ENCODE measurements at regions not wholly inside any gene's neighbourhood (a gene's known extent, or its start where the extent isn't known, plus 50 kb on each side); places are given as distances from the start of the nearest gene placed in this dataset.
A peak's percentile ranks its signal among the peaks of the same experiment; 100 is the strongest.
"Not testable (repeated sequence)": the region's sequence is repeated elsewhere in the genome, so short reads cannot be mapped to it uniquely, and the experiment has no call there.

- DNase-seq, result no peak
Measured at GRCh38 chr5:62190931-62191330, 115.1 kb upstream of the KIF2A start.

GRCh38 chr5:62192958-62193357 lies 113.0 kb upstream of the KIF2A start:
- DNase-seq, result no peak

GRCh38 chr5:62196532-62196931 lies 109.5 kb upstream of the KIF2A start:
- not testable (repeated sequence) for DNase-seq

- no peak for DNase-seq
Measured at GRCh38 chr5:62197697-62198096, 108.3 kb upstream of the KIF2A start.

GRCh38 chr5:62198421-62198820 lies 107.6 kb upstream of the KIF2A start:
- DNase-seq, result no peak

- no peak for DNase-seq
Measured at GRCh38 chr5:62199792-62200716, 106.0 kb upstream of the KIF2A start.

GRCh38 chr5:62206150-62206829 lies 99.7 kb upstream of the KIF2A start:
- DNase-seq, result no peak

- DNase-seq, result no peak
Measured at GRCh38 chr5:62208218-62208852, 97.7 kb upstream of the KIF2A start.

- DNase-seq, result no peak
Measured at GRCh38 chr5:62211405-62211804, 94.6 kb upstream of the KIF2A start.

GRCh38 chr5:62212648-62213047 lies 93.4 kb upstream of the KIF2A start:
- peak; percentile 16 for DNase-seq

GRCh38 chr5:62214701-62215100 lies 91.3 kb upstream of the KIF2A start:
- DNase-seq, result no peak

- DNase-seq, result not testable (repeated sequence)
Measured at GRCh38 chr5:62216603-62217002, 89.4 kb upstream of the KIF2A start.

- not testable (repeated sequence) for DNase-seq
Measured at GRCh38 chr5:62217095-62217494, 88.9 kb upstream of the KIF2A start.

GRCh38 chr5:62218860-62219259 lies 87.1 kb upstream of the KIF2A start:
- DNase-seq, result not testable (repeated sequence)

- DNase-seq, result not testable (repeated sequence)
Measured at GRCh38 chr5:62221881-62222280, 84.1 kb upstream of the KIF2A start.

GRCh38 chr5:62222305-62222704 lies 83.7 kb upstream of the KIF2A start:
- DNase-seq, result not testable (repeated sequence)

- DNase-seq, result not testable (repeated sequence)
Measured at GRCh38 chr5:62223312-62223670, 82.7 kb upstream of the KIF2A start.

- peak; percentile 34 for DNase-seq
Measured at GRCh38 chr5:62224987-62225601, 80.9 kb upstream of the KIF2A start.

GRCh38 chr5:62230876-62231388 lies 75.1 kb upstream of the KIF2A start:
- not testable (repeated sequence) for DNase-seq

- DNase-seq, result no peak
Measured at GRCh38 chr5:62231576-62231975, 74.4 kb upstream of the KIF2A start.

GRCh38 chr5:62232218-62232617 lies 73.8 kb upstream of the KIF2A start:
- not testable (repeated sequence) for DNase-seq

GRCh38 chr5:62233083-62234046 lies 72.6 kb upstream of the KIF2A start:
- DNase-seq, result peak; percentile 9
